ENCODE measurements at regions not wholly inside any gene's neighbourhood (a gene's known extent, or its start where the extent isn't known, plus 50 kb on each side); places are given as distances from the start of the nearest gene placed in this dataset.
"Not testable (repeated sequence)": the region's sequence is repeated elsewhere in the genome, so short reads cannot be mapped to it uniquely, and the experiment has no call there.

GRCh38 chr5:57063773-57064172, 110.1 kb upstream of the GPBP1 start:
- no peak for DNase-seq
- intact Hi-C loops (cut with DNase I, micrococcal nuclease): no loop called here
- ATAC-seq: no peak

- intact Hi-C loops (cut with DNase I, micrococcal nuclease): no loop called here
- DNase-seq: no peak
- no peak for ATAC-seq
Measured at GRCh38 chr5:57066924-57067596, 106.8 kb upstream of the GPBP1 start.

GRCh38 chr5:57067597-57067924, 106.3 kb upstream of the GPBP1 start:
- DNase-seq (no peak), ATAC-seq (no peak)

GRCh38 chr5:57069115-57069835, 104.6 kb upstream of the GPBP1 start:
- DNase-seq (no peak), ATAC-seq (peak; percentile 38)
- intact Hi-C loops (cut with DNase I, micrococcal nuclease): no loop called here

More at GRCh38 chr5:57067597-57067924, 106.3 kb upstream of the GPBP1 start:
- intact Hi-C loops (cut with DNase I, micrococcal nuclease): no loop called here

GRCh38 chr5:57072218-57072892, 101.5 kb upstream of the GPBP1 start:
- DNase-seq (no peak), ATAC-seq (no peak)
- intact Hi-C loops (cut with DNase I, micrococcal nuclease): no loop called here

GRCh38 chr5:57082441-57083067, 91.3 kb upstream of the GPBP1 start:
- no peak for DNase-seq
- intact Hi-C loops (cut with DNase I, micrococcal nuclease): no loop called here
- peak; percentile 96 for ATAC-seq

GRCh38 chr5:57085306-57086081, 88.4 kb upstream of the GPBP1 start:
- DNase-seq: no peak
- no peak for ATAC-seq
- intact Hi-C loops (cut with DNase I, micrococcal nuclease): no loop called here

GRCh38 chr5:57087947-57088346, 85.9 kb upstream of the GPBP1 start:
- intact Hi-C loops (cut with DNase I, micrococcal nuclease); ATAC-seq; DNase-seq: not testable (repeated sequence)

- DNase-seq: peak; percentile 84 to 88
- intact Hi-C loops (cut with DNase I, micrococcal nuclease): no loop called here
- peak; percentile 84 for ATAC-seq
Measured at GRCh38 chr5:57094753-57095683, 78.8 kb upstream of the GPBP1 start.

GRCh38 chr5:57097526-57097925, 76.3 kb upstream of the GPBP1 start:
- intact Hi-C loops (cut with DNase I, micrococcal nuclease): no loop called here
- ATAC-seq (no peak), DNase-seq (no peak)

- peak; percentile 49 for ATAC-seq
- intact Hi-C loops (cut with DNase I, micrococcal nuclease): no loop called here
- peak in 1 of 2 donors; percentile 15 for DNase-seq
Measured at GRCh38 chr5:57102189-57102904, 71.5 kb upstream of the GPBP1 start.

- peak; percentile 79 for ATAC-seq
- intact Hi-C loops (cut with DNase I, micrococcal nuclease): no loop called here
- no peak for DNase-seq
Measured at GRCh38 chr5:57102905-57103255, 71.0 kb upstream of the GPBP1 start.

GRCh38 chr5:57103317-57103907, 70.4 kb upstream of the GPBP1 start:
- DNase-seq (no peak), ATAC-seq (no peak)
- intact Hi-C loops (cut with DNase I, micrococcal nuclease): no loop called here

- intact Hi-C loops (cut with DNase I, micrococcal nuclease): no loop called here
- ATAC-seq (no peak), DNase-seq (no peak)
Measured at GRCh38 chr5:57106661-57107060, 67.2 kb upstream of the GPBP1 start.

GRCh38 chr5:57111993-57112392, 61.9 kb upstream of the GPBP1 start:
- ATAC-seq (peak; percentile 96), DNase-seq (peak in 1 of 2 donors; percentile 16)
- intact Hi-C loops (cut with DNase I, micrococcal nuclease): no loop called here

GRCh38 chr5:57113481-57113880, 60.4 kb upstream of the GPBP1 start:
- intact Hi-C loops (cut with DNase I, micrococcal nuclease): no loop called here

GRCh38 chr5:57117596-57117995, 56.3 kb upstream of the GPBP1 start:
- DNase-seq (no peak), ATAC-seq (peak; percentile 42)
- intact Hi-C loops (cut with DNase I, micrococcal nuclease): no loop called here

More at GRCh38 chr5:57113481-57113880, 60.4 kb upstream of the GPBP1 start:
- ATAC-seq: no peak
- no peak for DNase-seq

All from left colon (tissue), 2 donors.